MM.1S (cell line): ENCODE measurements at regions not wholly inside any gene's neighbourhood (a gene's known extent, or its start where the extent isn't known, plus 50 kb on each side); places are given as distances from the start of the nearest gene placed in this dataset.

Experiments
- CTCF ChIP-seq: fragments of 300-600 bp; sonication (generic); IDR thresholded peaks from 2 replicates; pipeline ENCODE4 v1.5.1; 2016; ENCODE audit warnings: antibody characterized with exemption, low read length, mixed read lengths
- EZH2phosphoT487 ChIP-seq: fragments of 300-600 bp; sonication (generic); IDR thresholded peaks from 2 replicates; pipeline ENCODE4 v1.6.1; 2018; ENCODE audit warnings: antibody characterized with exemption, low read length

GRCh38 chr1:82644186-82644915 lies 843.6 kb downstream of the ADGRL2 start:
- TF ChIP-seq CTCF (no peak), EZH2phosphoT487 (no peak)
